ENCODE measurements at regions not wholly inside any gene's neighbourhood (a gene's known extent, or its start where the extent isn't known, plus 50 kb on each side); places are given as distances from the start of the nearest gene placed in this dataset.

- peaks cover 0 to 12% of the 10 kb centered on the region in 2 donors for H3K4me1 ChIP-seq (replicated peaks in 1 of 2)
- TF ChIP-seq CTCF (IDR thresholded peaks at IDR 0.05) (no peak), POLR2A (IDR thresholded peaks at IDR 0.05) (no peak)
- no peaks in the 10 kb centered on the region for H3K27me3 ChIP-seq
- H3K9me3 ChIP-seq (replicated peaks in 1 of 3): no peaks in the 10 kb centered on the region
- intact Hi-C loops (cut with DNase I): no loop called here
- DNase-seq: no peak
- H3K4me3 ChIP-seq: no peak overlapping the region
- H3K36me3 ChIP-seq (replicated peaks in 1 of 2): no peaks in the 10 kb centered on the region
- 76 to 79% (median 76%) methylated on average over 8 of the region's 8 CpGs for WGBS, 4 donors
- H3K27ac ChIP-seq: no peak overlapping the region
These were observed 66.8 kb upstream of the EPCAM start for GRCh38 chr2:47302308-47302707.

- intact Hi-C loops (cut with DNase I): no loop called here
- WGBS, 4 donors: 74 to 85% (median 77%) methylated on average over 4 of the region's 4 CpGs
- DNase-seq: no peak
- H3K27me3 ChIP-seq: no peaks in the 10 kb centered on the region
- H3K4me3 ChIP-seq: no peak overlapping the region
- H3K36me3 ChIP-seq (replicated peaks in 1 of 2): no peaks in the 10 kb centered on the region
- H3K9me3 ChIP-seq (replicated peaks in 1 of 3): no peaks in the 10 kb centered on the region
- no peak overlapping the region for H3K27ac ChIP-seq
- peaks cover 0 to 12% of the 10 kb centered on the region in 2 donors for H3K4me1 ChIP-seq (replicated peaks in 1 of 2)
- TF ChIP-seq CTCF (IDR thresholded peaks at IDR 0.05) (no peak), POLR2A (IDR thresholded peaks at IDR 0.05) (no peak)
These were observed 67.4 kb upstream of the EPCAM start for GRCh38 chr2:47301731-47302130.

- H3K9me3 ChIP-seq (replicated peaks in 1 of 3): no peaks in the 10 kb centered on the region
- no peak overlapping the region for H3K4me3 ChIP-seq
- intact Hi-C loops (cut with DNase I): no loop called here
- H3K36me3 ChIP-seq (replicated peaks in 1 of 2): no peaks in the 10 kb centered on the region
- no peaks in the 10 kb centered on the region for H3K27me3 ChIP-seq
- peaks cover 0 to 12% of the 10 kb centered on the region in 2 donors for H3K4me1 ChIP-seq (replicated peaks in 1 of 2)
- H3K27ac ChIP-seq: no peak overlapping the region
- 67 to 78% (median 70%) methylated on average over 3 of the region's 3 CpGs for WGBS, 4 donors
- DNase-seq: no peak
- TF ChIP-seq CTCF (IDR thresholded peaks at IDR 0.05) (no peak), POLR2A (IDR thresholded peaks at IDR 0.05) (no peak)
These were observed 67.9 kb upstream of the EPCAM start for GRCh38 chr2:47301277-47301618.

- H3K9me3 ChIP-seq (replicated peaks in 1 of 3): no peaks in the 10 kb centered on the region
- H3K4me3 ChIP-seq: no peak overlapping the region
- WGBS, 4 donors: 78 to 87% (median 83%) methylated on average over 3 of the region's 3 CpGs
- no peak for TF ChIP-seq CTCF (IDR thresholded peaks at IDR 0.05)
- no peak for TF ChIP-seq POLR2A (IDR thresholded peaks at IDR 0.05)
- DNase-seq: no peak
- H3K4me1 ChIP-seq (replicated peaks in 1 of 2): peaks cover 0 to 12% of the 10 kb centered on the region in 2 donors
- intact Hi-C loops (cut with DNase I): no loop called here
- H3K36me3 ChIP-seq (replicated peaks in 1 of 2): no peaks in the 10 kb centered on the region
- H3K27me3 ChIP-seq: no peaks in the 10 kb centered on the region
- H3K27ac ChIP-seq: peak overlapping the region in 1 of 5 donors; percentile 4
These were observed 68.4 kb upstream of the EPCAM start for GRCh38 chr2:47300609-47301276.

Measured in adrenal gland (tissue), 9 donors.